HL-60 (cell line): ENCODE measurements at regions not wholly inside any gene's neighbourhood (a gene's known extent, or its start where the extent isn't known, plus 50 kb on each side); places are given as distances from the start of the nearest gene placed in this dataset.
"Not testable (repeated sequence)": the region's sequence is repeated elsewhere in the genome, so short reads cannot be mapped to it uniquely, and the experiment has no call there.

Source experiments
- DNase-seq, 2 experiments: peaks; one replicate each; pipeline ENCODE4 v3.0.0-alpha.2; 2010 to 2020; ENCODE audit warnings: low read depth in 1 of 2, low spot score in 1 of 2
- H3K27ac ChIP-seq: fragments of 250-450 bp; sonication (Bioruptor Pico); replicated peaks from 2 replicates; pipeline ENCODE4 v1.5.1; 2020; ENCODE audit warnings: mild to moderate bottlenecking, moderate library complexity
- H3K27me3 ChIP-seq: fragments of 250-450 bp; sonication (Bioruptor Pico); 2 replicates; pipeline ENCODE4 v1.5.1; 2021; ENCODE audit warnings: mild to moderate bottlenecking, moderate library complexity; ENCODE audit not compliant: insufficient read depth, poor library complexity, severe bottlenecking
- H3K4me3 ChIP-seq: replicated peaks from 2 replicates; pipeline ENCODE4 v1.5.1; 2011; ENCODE audit warnings: mild to moderate bottlenecking, control low read depth, low read length; ENCODE audit not compliant: insufficient read depth
- REST ChIP-seq: IDR thresholded peaks from 2 replicates; pipeline ENCODE4 v1.6.1; 2012; ENCODE audit warnings: low read depth; ENCODE audit not compliant: insufficient replicate concordance

- TF ChIP-seq REST = no peak
- DNase-seq = no peak
- Histone ChIP-seq H3K4me3 (no peak overlapping the region), H3K27me3 (no peaks in the 10 kb centered on the region), H3K27ac (no peak overlapping the region)
Observed at GRCh38 chr15:19899021-19899824, 642.4 kb downstream of the GOLGA6L6 start.

- not testable (repeated sequence) for H3K27me3 ChIP-seq, H3K4me3 ChIP-seq, DNase-seq, H3K27ac ChIP-seq
Observed at GRCh38 chr15:19888811-19889210, 652.8 kb downstream of the GOLGA6L6 start.

- H3K27me3 ChIP-seq, H3K27ac ChIP-seq: not testable (repeated sequence)
Observed at GRCh38 chr15:19844061-19844460, 697.5 kb downstream of the GOLGA6L6 start.

More at GRCh38 chr15:19844061-19844460, 697.5 kb downstream of the GOLGA6L6 start:
- peak in 1 of 2 experiments; percentile 13 for DNase-seq
- not testable (repeated sequence) for H3K4me3 ChIP-seq
